IMR-90 (cell line): ENCODE measurements at regions not wholly inside any gene's neighbourhood (a gene's known extent, or its start where the extent isn't known, plus 50 kb on each side); places are given as distances from the start of the nearest gene placed in this dataset.

ENCODE experiments used
- ATAC-seq: fragments of 200-7000 bp; cut with Tn5 transposase; 2 replicates; pipeline ENCODE4 v1.9.1; 2020; ENCODE audit warnings: low read depth, mild to moderate bottlenecking, moderate library complexity
- BruUV-seq: library from RNA; stranded (reverse); fragments of 400-500 nt; replicated peaks from 2 replicates; lab custom pipeline; 2021; lab: Mats Ljungman, UMichigan
- CTCF ChIA-PET: fragments of 300-600 bp; formaldehyde crosslinking; extraction: SDS; loops from one replicate; lab custom pipeline; 2021; ENCODE audit warnings: antibody characterized with exemption; lab: Yijun Ruan, JAX
- POLR2A ChIA-PET: fragments of 300-600 bp; sonication (Branson Sonifier 250); formaldehyde crosslinking; loops from one replicate; lab custom pipeline; 2022; ENCODE audit warnings: antibody characterized with exemption; ENCODE audit not compliant: unreplicated experiment; lab: Charles Lee
- DNase-seq: peaks from one replicate; pipeline ENCODE4 v3.0.0; 2013
- H2AFZ ChIP-seq: replicated peaks from 2 replicates; pipeline ENCODE3; 2013; ENCODE audit warnings: low read length, mild to moderate bottlenecking; ENCODE audit not compliant: poor library complexity
- H2AK5ac ChIP-seq: 2 replicates; pipeline ENCODE4 v1.6.1; 2013; ENCODE audit warnings: low read depth, low read length, inconsistent platforms
- H2AK9ac ChIP-seq: replicated peaks from 2 replicates; pipeline ENCODE3; 2013; ENCODE audit warnings: mild to moderate bottlenecking, low read depth, low read length, moderate library complexity; ENCODE audit not compliant: poor library complexity
- H2BK120ac ChIP-seq: 2 replicates; pipeline ENCODE4 v1.6.1; 2013; ENCODE audit warnings: low read depth, low read length, inconsistent platforms
- H2BK15ac ChIP-seq: 3 replicates; pipeline ENCODE4 v1.6.1; 2013; ENCODE audit warnings: low read depth, low read length, inconsistent platforms
- H2BK20ac ChIP-seq: 2 replicates; pipeline ENCODE4 v1.6.1; 2013; ENCODE audit warnings: low read depth, mild to moderate bottlenecking, inconsistent platforms, low read length, moderate library complexity
- H2BK5ac ChIP-seq: 2 replicates; pipeline ENCODE4 v1.6.1; 2013; ENCODE audit warnings: mild to moderate bottlenecking, low read depth, low read length, inconsistent platforms; ENCODE audit not compliant: poor library complexity, severe bottlenecking
- H3K14ac ChIP-seq: replicated peaks from 2 replicates; pipeline ENCODE4 v1.6.1; 2013; ENCODE audit warnings: low read depth, low read length, inconsistent platforms
- H3K18ac ChIP-seq: 2 replicates; pipeline ENCODE4 v1.6.1; 2013; ENCODE audit warnings: low read depth, low read length, control low read depth
- H3K23ac ChIP-seq: 2 replicates; pipeline ENCODE4 v1.6.1; 2013; ENCODE audit warnings: low read depth, low read length, inconsistent platforms
- H3K27ac ChIP-seq: 2 replicates; pipeline ENCODE4 v1.5.1; 2013; ENCODE audit warnings: mild to moderate bottlenecking, control low read depth, low read length; ENCODE audit not compliant: insufficient read depth
- H3K27me3 ChIP-seq: 2 replicates; pipeline ENCODE4 v1.6.1; 2013; ENCODE audit warnings: low read length; ENCODE audit not compliant: control insufficient read depth, insufficient read depth
- H3K36me3 ChIP-seq: 2 replicates; pipeline ENCODE4 v1.6.1; 2013; ENCODE audit warnings: low read length, mixed read lengths; ENCODE audit not compliant: control insufficient read depth, insufficient read depth
- H3K4ac ChIP-seq: 2 replicates; pipeline ENCODE4 v1.6.1; 2013; ENCODE audit warnings: low read depth, low read length, inconsistent platforms
- H3K4me1 ChIP-seq: 2 replicates; pipeline ENCODE4 v1.6.1; 2013; ENCODE audit warnings: low read length, mixed read lengths; ENCODE audit not compliant: control insufficient read depth, insufficient read depth
- H3K4me2 ChIP-seq: 2 replicates; pipeline ENCODE4 v1.6.1; 2013; ENCODE audit warnings: low read depth, mild to moderate bottlenecking, control low read depth, low read length, moderate library complexity
- H3K4me3 ChIP-seq: 2 replicates; pipeline ENCODE4 v1.5.1; 2013; ENCODE audit warnings: low read depth, mild to moderate bottlenecking, control low read depth, low read length, moderate library complexity; ENCODE audit not compliant: insufficient read depth
- H3K56ac ChIP-seq: 2 replicates; pipeline ENCODE4 v1.6.1; 2013; ENCODE audit warnings: low read length, inconsistent platforms; ENCODE audit not compliant: insufficient read depth; ENCODE audit errors: extremely low read depth
- H3K79me1 ChIP-seq, 2 experiments: 2 replicates each; pipeline ENCODE4 v1.6.1; 2013; ENCODE audit warnings: low read length in 2 of 2, inconsistent platforms in 1 of 2, low read depth in 1 of 2
- H3K9ac ChIP-seq: 2 replicates; pipeline ENCODE4 v1.6.1; 2013; ENCODE audit warnings: low read depth, low read length, control low read depth
- H3K9me1 ChIP-seq: 2 replicates; pipeline ENCODE4 v1.6.1; 2013; ENCODE audit warnings: low read length, inconsistent platforms; ENCODE audit not compliant: insufficient read depth
- H3K9me3 ChIP-seq: 2 replicates; pipeline ENCODE4 v1.6.1; 2013; ENCODE audit warnings: low read length; ENCODE audit not compliant: control insufficient read depth, insufficient read depth
- H4K20me1 ChIP-seq: 2 replicates; pipeline ENCODE4 v1.6.1; 2013; ENCODE audit warnings: low read length, inconsistent platforms; ENCODE audit not compliant: insufficient read depth
- H4K5ac ChIP-seq: 2 replicates; pipeline ENCODE4 v1.6.1; 2013; ENCODE audit warnings: mild to moderate bottlenecking, low read depth, low read length, control low read depth
- H4K8ac ChIP-seq, 2 experiments: 2 replicates each; pipeline ENCODE4 v1.6.1; 2013; ENCODE audit warnings: low read depth in 2 of 2, low read length in 2 of 2, control low read depth in 1 of 2, inconsistent platforms in 1 of 2
- H4K91ac ChIP-seq: 2 replicates; pipeline ENCODE4 v1.6.1; 2013; ENCODE audit warnings: low read depth, low read length, inconsistent platforms; ENCODE audit not compliant: insufficient read depth
- BHLHE40 ChIP-seq: fragments of 150-350 bp; IDR thresholded peaks from 2 replicates; pipeline ENCODE4 v1.6.1; 2016; ENCODE audit warnings: mild to moderate bottlenecking, low read depth, low read length
- CEBPB ChIP-seq: IDR thresholded peaks from 2 replicates; pipeline ENCODE4 v1.6.1; 2012; ENCODE audit warnings: low read depth, low read length, improper control_type of control experiment
- CHD1 ChIP-seq: IDR thresholded peaks from 2 replicates; pipeline ENCODE4 v1.6.1; 2012; ENCODE audit warnings: low read depth, low read length, improper control_type of control experiment
- FOS ChIP-seq: fragments of 150-350 bp; IDR thresholded peaks from 2 replicates; pipeline ENCODE4 v1.6.1; 2016; ENCODE audit warnings: low read depth, low read length
- MAFK ChIP-seq: IDR thresholded peaks from 2 replicates; pipeline ENCODE4 v1.6.1; 2012; ENCODE audit warnings: low read depth, low read length, improper control_type of control experiment
- MAZ ChIP-seq: IDR thresholded peaks from 2 replicates; pipeline ENCODE4 v1.6.1; 2012; ENCODE audit warnings: low read depth, mild to moderate bottlenecking, low read length, improper control_type of control experiment, moderate library complexity, borderline replicate concordance
- MXI1 ChIP-seq: IDR thresholded peaks from 2 replicates; pipeline ENCODE4 v1.6.1; 2012; ENCODE audit warnings: low read depth, mild to moderate bottlenecking, low read length, moderate library complexity, borderline replicate concordance
- NFE2L2 ChIP-seq: fragments of 150-350 bp; IDR thresholded peaks from 2 replicates; pipeline ENCODE4 v1.6.1; 2016; ENCODE audit warnings: low read depth, mild to moderate bottlenecking, low read length
- POLR2A ChIP-seq: IDR thresholded peaks from 2 replicates; pipeline ENCODE4 v1.6.1; 2012; ENCODE audit warnings: mild to moderate bottlenecking, low read depth, low read length
- RAD21 ChIP-seq: IDR thresholded peaks from 2 replicates; pipeline ENCODE4 v1.6.1; 2012; ENCODE audit warnings: low read length, improper control_type of control experiment
- RCOR1 ChIP-seq: IDR thresholded peaks from 2 replicates; pipeline ENCODE4 v1.6.1; 2012; ENCODE audit warnings: mild to moderate bottlenecking, low read length, improper control_type of control experiment; ENCODE audit not compliant: insufficient replicate concordance
- RFX5 ChIP-seq: IDR thresholded peaks from 2 replicates; pipeline ENCODE4 v1.8.0; 2012; ENCODE audit warnings: low read depth, mild to moderate bottlenecking, low read length, moderate library complexity
- SMC3 ChIP-seq: fragments of 150-350 bp; IDR thresholded peaks from 2 replicates; pipeline ENCODE4 v1.6.1; 2016; ENCODE audit warnings: low read depth, mild to moderate bottlenecking, antibody characterized with exemption, low read length, moderate library complexity
- WGBS, 2 experiments: methylation state at CpG; one replicate each; pipeline versions ENCODE4 v1.1.5 to v1.1.7; 2013; ENCODE audit warnings: missing lambda C conversion rate in 2 of 2; ENCODE audit not compliant: insufficient read length in 1 of 2; ENCODE audit errors: extremely low coverage in 2 of 2; 5-methylcytosine and 5-hydroxymethylcytosine counted together
- dilution Hi-C: fragments of 300-500 bp; cut with HindIII; formaldehyde crosslinking; loops from one replicate; pipeline ENCODE4 v1.14.3; 2018; ENCODE audit warnings: low sequenced_read_pairs; ENCODE audit not compliant: unreplicated experiment
- in situ Hi-C: fragments of 300-500 bp; cut with MboI; formaldehyde crosslinking; loops from 3 replicates; pipeline ENCODE4 v1.14.3; 2019; ENCODE audit warnings: low sequenced_read_pairs, inconsistent platforms, mixed read lengths
- intact Hi-C: fragments of 100-400 bp; cut with micrococcal nuclease; formaldehyde crosslinking; loops from 2 replicates; pipeline ENCODE4 v1.10.0; 2022
- TF ChIP-seq, protein P1 (sequence below): conservative IDR thresholded peaks from 2 replicates; pipeline ENCODE4 v1.5.1; 2012; ENCODE audit warnings: mild to moderate bottlenecking, low read depth, low read length, improper control_type of control experiment
- TF ChIP-seq, protein P2 (sequence below): fragments of 150-350 bp; IDR thresholded peaks from 2 replicates; pipeline ENCODE4 v1.6.1; 2016; ENCODE audit warnings: low read depth, mild to moderate bottlenecking, low read length, moderate library complexity, borderline replicate concordance
- TF ChIP-seq, protein P3 (sequence below): fragments of 150-350 bp; IDR thresholded peaks from 2 replicates; pipeline ENCODE4 v1.6.1; 2017; ENCODE audit warnings: mild to moderate bottlenecking, antibody characterized with exemption, low read length, low read depth

DNA sequence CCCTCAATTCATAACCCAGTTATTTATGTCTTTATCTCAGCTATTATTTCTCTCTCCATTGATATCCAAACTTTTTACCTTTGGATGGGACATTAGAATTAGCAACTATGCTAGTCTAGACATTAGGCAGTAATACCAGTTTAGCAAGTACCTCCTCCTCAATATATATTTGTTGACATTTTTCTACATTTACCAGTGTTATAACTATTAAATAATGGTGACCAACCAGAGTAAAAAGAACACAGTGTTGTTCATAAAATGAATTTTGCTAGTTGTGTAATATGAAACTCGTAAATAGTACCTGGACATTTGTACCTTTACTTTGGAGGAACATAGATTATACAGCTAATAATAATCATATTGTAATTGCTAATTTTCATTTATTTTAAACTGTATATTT, 554.6 kb upstream of the CDH6 start:
- WGBS, 2 experiments, result no CpG with 5 or more reads among the region's 1 CpG
- H4K5ac ChIP-seq, result no peak overlapping the region
- H3K9ac ChIP-seq, result no peak overlapping the region
- H4K8ac ChIP-seq, result no peak overlapping the region
- intact Hi-C loops (no loop called here), in situ Hi-C loops (no loop called here), dilution Hi-C loops (no loop called here)
- no peaks in the 10 kb centered on the region; the same call in 1 of the 2 replicates for H3K27me3 ChIP-seq
- no peaks in the 10 kb centered on the region for H3K9me3 ChIP-seq
- no peak overlapping the region for H2BK5ac ChIP-seq
- CTCF ChIA-PET, result no interaction called here
- TF ChIP-seq BHLHE40 (no peak), FOS (no peak), SMC3 (no peak), POLR2A (no peak), RCOR1 (no peak), RFX5 (no peak), MAFK (no peak), MXI1 (no peak), CEBPB (no peak), CHD1 (no peak), RAD21 (no peak), NFE2L2 (no peak), MAZ (no peak)
- TF ChIP-seq, protein P1, sequence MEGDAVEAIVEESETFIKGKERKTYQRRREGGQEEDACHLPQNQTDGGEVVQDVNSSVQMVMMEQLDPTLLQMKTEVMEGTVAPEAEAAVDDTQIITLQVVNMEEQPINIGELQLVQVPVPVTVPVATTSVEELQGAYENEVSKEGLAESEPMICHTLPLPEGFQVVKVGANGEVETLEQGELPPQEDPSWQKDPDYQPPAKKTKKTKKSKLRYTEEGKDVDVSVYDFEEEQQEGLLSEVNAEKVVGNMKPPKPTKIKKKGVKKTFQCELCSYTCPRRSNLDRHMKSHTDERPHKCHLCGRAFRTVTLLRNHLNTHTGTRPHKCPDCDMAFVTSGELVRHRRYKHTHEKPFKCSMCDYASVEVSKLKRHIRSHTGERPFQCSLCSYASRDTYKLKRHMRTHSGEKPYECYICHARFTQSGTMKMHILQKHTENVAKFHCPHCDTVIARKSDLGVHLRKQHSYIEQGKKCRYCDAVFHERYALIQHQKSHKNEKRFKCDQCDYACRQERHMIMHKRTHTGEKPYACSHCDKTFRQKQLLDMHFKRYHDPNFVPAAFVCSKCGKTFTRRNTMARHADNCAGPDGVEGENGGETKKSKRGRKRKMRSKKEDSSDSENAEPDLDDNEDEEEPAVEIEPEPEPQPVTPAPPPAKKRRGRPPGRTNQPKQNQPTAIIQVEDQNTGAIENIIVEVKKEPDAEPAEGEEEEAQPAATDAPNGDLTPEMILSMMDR, result no peak
- TF ChIP-seq, protein P2, sequence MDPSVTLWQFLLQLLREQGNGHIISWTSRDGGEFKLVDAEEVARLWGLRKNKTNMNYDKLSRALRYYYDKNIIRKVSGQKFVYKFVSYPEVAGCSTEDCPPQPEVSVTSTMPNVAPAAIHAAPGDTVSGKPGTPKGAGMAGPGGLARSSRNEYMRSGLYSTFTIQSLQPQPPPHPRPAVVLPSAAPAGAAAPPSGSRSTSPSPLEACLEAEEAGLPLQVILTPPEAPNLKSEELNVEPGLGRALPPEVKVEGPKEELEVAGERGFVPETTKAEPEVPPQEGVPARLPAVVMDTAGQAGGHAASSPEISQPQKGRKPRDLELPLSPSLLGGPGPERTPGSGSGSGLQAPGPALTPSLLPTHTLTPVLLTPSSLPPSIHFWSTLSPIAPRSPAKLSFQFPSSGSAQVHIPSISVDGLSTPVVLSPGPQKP, result no peak
- TF ChIP-seq, protein P3, sequence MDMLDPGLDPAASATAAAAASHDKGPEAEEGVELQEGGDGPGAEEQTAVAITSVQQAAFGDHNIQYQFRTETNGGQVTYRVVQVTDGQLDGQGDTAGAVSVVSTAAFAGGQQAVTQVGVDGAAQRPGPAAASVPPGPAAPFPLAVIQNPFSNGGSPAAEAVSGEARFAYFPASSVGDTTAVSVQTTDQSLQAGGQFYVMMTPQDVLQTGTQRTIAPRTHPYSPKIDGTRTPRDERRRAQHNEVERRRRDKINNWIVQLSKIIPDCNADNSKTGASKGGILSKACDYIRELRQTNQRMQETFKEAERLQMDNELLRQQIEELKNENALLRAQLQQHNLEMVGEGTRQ, result no peak
- H3K4me3 ChIP-seq, result no peak overlapping the region
- no peaks in the 10 kb centered on the region for H3K4me1 ChIP-seq
- H3K4ac ChIP-seq, result no peak overlapping the region
- H3K14ac ChIP-seq, result no peak overlapping the region
- H4K91ac ChIP-seq, result no peak overlapping the region
- H4K20me1 ChIP-seq, result no peaks in the 10 kb centered on the region
- no peak overlapping the region for H2AK9ac ChIP-seq
- ATAC-seq (no peak), DNase-seq (no peak)
- no peak overlapping the region for H3K4me2 ChIP-seq
- H3K9me1 ChIP-seq, result no peaks in the 10 kb centered on the region
- no peaks in the 10 kb centered on the region for H3K79me1 ChIP-seq
- H3K56ac ChIP-seq, result no peak overlapping the region
- no peak overlapping the region for H2AFZ ChIP-seq
- H2BK120ac ChIP-seq, result no peak overlapping the region
- H2BK20ac ChIP-seq, result no peak overlapping the region
- H3K18ac ChIP-seq, result no peak overlapping the region
- no peak overlapping the region for H3K27ac ChIP-seq
- no peak overlapping the region for H3K23ac ChIP-seq
- H2AK5ac ChIP-seq, result no peak overlapping the region
- BruUV-seq, result no TSS peak
- no peak overlapping the region for H2BK15ac ChIP-seq
- POLR2A ChIA-PET, result no interaction called here
- H3K36me3 ChIP-seq, result no peaks in the 10 kb centered on the region
